ENCODE measurements at regions not wholly inside any gene's neighbourhood (a gene's known extent, or its start where the extent isn't known, plus 50 kb on each side); places are given as distances from the start of the nearest gene placed in this dataset.

DNA sequence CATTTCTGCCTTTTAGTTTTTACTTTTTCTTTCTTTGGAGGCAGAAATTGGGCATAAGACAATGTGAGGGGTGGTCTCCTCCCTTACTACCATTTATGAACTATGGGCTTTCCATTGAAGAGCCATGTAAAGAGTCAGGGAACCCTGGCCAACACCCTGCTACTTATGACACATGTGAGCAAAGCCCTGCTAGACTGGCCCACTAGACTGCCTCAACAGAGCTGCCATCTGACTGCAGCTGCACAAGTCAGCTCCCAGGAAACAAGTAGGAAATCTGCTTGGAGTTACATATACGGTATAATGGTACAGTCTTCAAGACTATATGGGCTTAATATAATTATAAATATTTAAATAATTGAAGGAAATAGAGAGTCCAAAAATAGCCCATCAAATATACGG lies 816.8 kb downstream of the TRIB2 start:
- H3K27me3 Mint-ChIP-seq: no peaks in the 10 kb centered on the region
- Histone ChIP-seq H4K20me1 (ENCODE audit: control insufficient read depth, insufficient read depth, low read length, poor library complexity, severe bottlenecking) (no peaks in the 10 kb centered on the region), H3K36me3 (replicated peaks in 1 of 2; ENCODE audit: control extremely low read depth in 1 of 2, control insufficient read depth in 1 of 2, extremely low read depth in 1 of 2, insufficient read depth in 2 of 2, low read length in 1 of 2) (no peaks in the 10 kb centered on the region), H3K9me3 (ENCODE audit: control extremely low read depth in 1 of 3, control insufficient read depth in 2 of 3, insufficient read depth in 1 of 3, low read length in 2 of 3) (no peaks in the 10 kb centered on the region), H3K4me1 (ENCODE audit: control insufficient read depth in 2 of 2, insufficient read depth in 2 of 2, low read length in 2 of 2) (no peaks in the 10 kb centered on the region), H3K27ac (ENCODE audit: low read length in 2 of 2) (no peak overlapping the region), H3K27me3 (replicated peaks in 1 of 4; ENCODE audit: control extremely low read depth in 1 of 4, control insufficient read depth in 3 of 4, insufficient read depth in 4 of 4, low read length in 3 of 4) (no peaks in the 10 kb centered on the region), H2AFZ (ENCODE audit: insufficient read depth, low read depth, low read length, poor library complexity, severe bottlenecking) (no peak overlapping the region), H3K4me3 (ENCODE audit: control extremely low read depth in 1 of 5, extremely low read depth in 1 of 5, insufficient read depth in 1 of 5, low read depth in 2 of 5, low read length in 4 of 5) (no peak overlapping the region), H3K79me2 (ENCODE audit: control insufficient read depth, insufficient read depth, low read length) (no peaks in the 10 kb centered on the region), H3K4me2 (replicated peaks; ENCODE audit: low read depth, low read length, poor library complexity, severe bottlenecking) (no peak overlapping the region), H3K9ac (ENCODE audit: low read length) (no peak overlapping the region)
- no CpG with 5 or more reads among the region's 2 CpGs for WGBS (ENCODE audit: insufficient coverage)
- CTCF ChIA-PET: no interaction called here
- no peaks in the 10 kb centered on the region for H3K4me1 Mint-ChIP-seq
- H3K27ac Mint-ChIP-seq: no peak overlapping the region
- no peak for ATAC-seq (ENCODE audit: low read depth)
- no peak for DNase-seq
- H3K9me3 Mint-ChIP-seq (ENCODE audit: insufficient read depth): no peaks in the 10 kb centered on the region
- TF ChIP-seq EZH2 (IDR thresholded peaks at IDR 0.05; ENCODE audit: borderline replicate concordance, insufficient read depth, low read depth, low read length, poor library complexity, severe bottlenecking): no peak
- TF ChIP-seq, protein P1, sequence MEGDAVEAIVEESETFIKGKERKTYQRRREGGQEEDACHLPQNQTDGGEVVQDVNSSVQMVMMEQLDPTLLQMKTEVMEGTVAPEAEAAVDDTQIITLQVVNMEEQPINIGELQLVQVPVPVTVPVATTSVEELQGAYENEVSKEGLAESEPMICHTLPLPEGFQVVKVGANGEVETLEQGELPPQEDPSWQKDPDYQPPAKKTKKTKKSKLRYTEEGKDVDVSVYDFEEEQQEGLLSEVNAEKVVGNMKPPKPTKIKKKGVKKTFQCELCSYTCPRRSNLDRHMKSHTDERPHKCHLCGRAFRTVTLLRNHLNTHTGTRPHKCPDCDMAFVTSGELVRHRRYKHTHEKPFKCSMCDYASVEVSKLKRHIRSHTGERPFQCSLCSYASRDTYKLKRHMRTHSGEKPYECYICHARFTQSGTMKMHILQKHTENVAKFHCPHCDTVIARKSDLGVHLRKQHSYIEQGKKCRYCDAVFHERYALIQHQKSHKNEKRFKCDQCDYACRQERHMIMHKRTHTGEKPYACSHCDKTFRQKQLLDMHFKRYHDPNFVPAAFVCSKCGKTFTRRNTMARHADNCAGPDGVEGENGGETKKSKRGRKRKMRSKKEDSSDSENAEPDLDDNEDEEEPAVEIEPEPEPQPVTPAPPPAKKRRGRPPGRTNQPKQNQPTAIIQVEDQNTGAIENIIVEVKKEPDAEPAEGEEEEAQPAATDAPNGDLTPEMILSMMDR (IDR thresholded peaks at IDR 0.05): no peak
- POLR2A ChIA-PET: no interaction called here
- intact Hi-C loops (cut with micrococcal nuclease): no loop called here
- no peak overlapping the region for H3K4me3 Mint-ChIP-seq

DNA sequence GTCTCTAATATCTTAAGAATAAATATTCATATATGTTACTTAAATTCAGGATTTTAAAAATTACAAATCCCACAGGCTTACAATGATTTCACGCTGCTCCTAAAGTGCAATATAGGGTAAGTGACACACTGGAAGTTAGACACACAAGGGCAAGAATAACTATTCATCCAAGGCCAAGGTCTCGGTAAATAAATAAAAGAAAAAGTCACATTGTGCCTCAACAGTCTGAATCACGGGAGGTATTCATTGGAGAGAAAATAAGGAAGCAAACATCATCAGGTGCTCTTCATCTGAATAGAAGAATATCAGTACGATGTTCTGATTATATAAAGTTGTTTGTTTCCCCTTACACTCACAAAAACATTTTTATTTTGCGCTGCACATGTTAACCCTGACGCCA lies 820.2 kb downstream of the TRIB2 start:
- H3K9me3 Mint-ChIP-seq (ENCODE audit: insufficient read depth): no peaks in the 10 kb centered on the region
- H3K27me3 ChIP-seq (replicated peaks in 1 of 4; ENCODE audit: control extremely low read depth in 1 of 4, control insufficient read depth in 3 of 4, insufficient read depth in 4 of 4, low read length in 3 of 4): no peaks in the 10 kb centered on the region
- no peaks in the 10 kb centered on the region for H3K4me1 ChIP-seq (ENCODE audit: control insufficient read depth in 2 of 2, insufficient read depth in 2 of 2, low read length in 2 of 2)
- no peaks in the 10 kb centered on the region for H3K4me1 Mint-ChIP-seq
- TF ChIP-seq, protein P1 (IDR thresholded peaks at IDR 0.05): no peak
- no peak for TF ChIP-seq EZH2 (IDR thresholded peaks at IDR 0.05; ENCODE audit: borderline replicate concordance, insufficient read depth, low read depth, low read length, poor library complexity, severe bottlenecking)
- POLR2A ChIA-PET: no interaction called here
- H3K27me3 Mint-ChIP-seq: no peaks in the 10 kb centered on the region
- no peak overlapping the region for H3K27ac Mint-ChIP-seq
- H2AFZ ChIP-seq (ENCODE audit: insufficient read depth, low read depth, low read length, poor library complexity, severe bottlenecking): no peak overlapping the region
- CTCF ChIA-PET: no interaction called here
- no peak overlapping the region for H3K9ac ChIP-seq (ENCODE audit: low read length)
- no peak overlapping the region for H3K27ac ChIP-seq (ENCODE audit: low read length in 2 of 2)
- no peak for ATAC-seq (ENCODE audit: low read depth)
- H3K4me3 Mint-ChIP-seq: no peak overlapping the region
- WGBS (ENCODE audit: insufficient coverage): no CpG with 5 or more reads among the region's 6 CpGs
- H3K79me2 ChIP-seq (ENCODE audit: control insufficient read depth, insufficient read depth, low read length): no peaks in the 10 kb centered on the region
- H3K4me3 ChIP-seq (ENCODE audit: control extremely low read depth in 1 of 5, extremely low read depth in 1 of 5, insufficient read depth in 1 of 5, low read depth in 2 of 5, low read length in 4 of 5): no peak overlapping the region
- no peak for DNase-seq
- no peaks in the 10 kb centered on the region for H3K9me3 ChIP-seq (ENCODE audit: control extremely low read depth in 1 of 3, control insufficient read depth in 2 of 3, insufficient read depth in 1 of 3, low read length in 2 of 3)
- no peaks in the 10 kb centered on the region for H4K20me1 ChIP-seq (ENCODE audit: control insufficient read depth, insufficient read depth, low read length, poor library complexity, severe bottlenecking)
- H3K4me2 ChIP-seq (replicated peaks; ENCODE audit: low read depth, low read length, poor library complexity, severe bottlenecking): no peak overlapping the region
- intact Hi-C loops (cut with micrococcal nuclease): no loop called here
- no peaks in the 10 kb centered on the region for H3K36me3 ChIP-seq (replicated peaks in 1 of 2; ENCODE audit: control extremely low read depth in 1 of 2, control insufficient read depth in 1 of 2, extremely low read depth in 1 of 2, insufficient read depth in 2 of 2, low read length in 1 of 2)

Measured in B cell (primary cell).